GM19043 (cell line): ENCODE measurements at regions not wholly inside any gene's neighbourhood (a gene's known extent, or its start where the extent isn't known, plus 50 kb on each side); places are given as distances from the start of the nearest gene placed in this dataset.
"Not testable (repeated sequence)": the region's sequence is repeated elsewhere in the genome, so short reads cannot be mapped to it uniquely, and the experiment has no call there.

Experiments
- ATAC-seq: cut with Tn5 transposase; IDR thresholded peaks from one replicate; pipeline ENCODE4 v1.9.1; 2021; ENCODE audit warnings: low read depth; ENCODE audit not compliant: unreplicated experiment

- no peak for ATAC-seq
Measured at GRCh38 chr5:103724271-103724670, 161.7 kb upstream of the NUDT12 start.

- ATAC-seq, result no peak
Measured at GRCh38 chr5:103721183-103721582, 158.6 kb upstream of the NUDT12 start.

- ATAC-seq, result no peak
Measured at GRCh38 chr5:103718108-103718507, 155.5 kb upstream of the NUDT12 start.

- no peak for ATAC-seq
Measured at GRCh38 chr5:103708601-103709000, 146.0 kb upstream of the NUDT12 start.

- ATAC-seq, result no peak
Measured at GRCh38 chr5:103706939-103707682, 144.5 kb upstream of the NUDT12 start.

GRCh38 chr5:103703617-103704016 is 141.0 kb upstream of the NUDT12 start:
- no peak for ATAC-seq

- ATAC-seq, result no peak
Measured at GRCh38 chr5:103693517-103693916, 130.9 kb upstream of the NUDT12 start.

GRCh38 chr5:103690676-103691075 is 128.1 kb upstream of the NUDT12 start:
- ATAC-seq, result no peak

GRCh38 chr5:103679873-103680272 is 117.3 kb upstream of the NUDT12 start:
- ATAC-seq, result no peak

- not testable (repeated sequence) for ATAC-seq
Measured at GRCh38 chr5:103676198-103676597, 113.6 kb upstream of the NUDT12 start.

GRCh38 chr5:103674739-103675138 is 112.2 kb upstream of the NUDT12 start:
- no peak for ATAC-seq

- no peak for ATAC-seq
Measured at GRCh38 chr5:103674251-103674650, 111.7 kb upstream of the NUDT12 start.

GRCh38 chr5:103669615-103670014 is 107.0 kb upstream of the NUDT12 start:
- ATAC-seq, result no peak

- ATAC-seq, result no peak
Measured at GRCh38 chr5:103668281-103668680, 105.7 kb upstream of the NUDT12 start.

GRCh38 chr5:103667068-103667467 is 104.5 kb upstream of the NUDT12 start:
- ATAC-seq, result no peak

- no peak for ATAC-seq
Measured at GRCh38 chr5:103657301-103657700, 94.7 kb upstream of the NUDT12 start.

GRCh38 chr5:103648086-103648485 is 85.5 kb upstream of the NUDT12 start:
- ATAC-seq, result no peak

- ATAC-seq, result no peak
Measured at GRCh38 chr5:103646698-103647614, 84.4 kb upstream of the NUDT12 start.

- no peak for ATAC-seq
Measured at GRCh38 chr5:103645816-103646215, 83.2 kb upstream of the NUDT12 start.

- no peak for ATAC-seq
Measured at GRCh38 chr5:103638979-103639378, 76.4 kb upstream of the NUDT12 start.

- no peak for ATAC-seq
Measured at GRCh38 chr5:103624675-103625074, 62.1 kb upstream of the NUDT12 start.

GRCh38 chr5:103624035-103624480 is 61.5 kb upstream of the NUDT12 start:
- ATAC-seq, result no peak
